PFSK-1 (cell line): ENCODE measurements at regions not wholly inside any gene's neighbourhood (a gene's known extent, or its start where the extent isn't known, plus 50 kb on each side); places are given as distances from the start of the nearest gene placed in this dataset.

ENCODE experiments used
- FOXP2 ChIP-seq: optimal IDR thresholded peaks from 2 replicates; pipeline ENCODE3; 2011; ENCODE audit warnings: borderline replicate concordance, control low read depth, inconsistent platforms; ENCODE audit not compliant: insufficient read depth; ENCODE audit errors: extremely low read length, extremely low read depth
- POLR2AphosphoS5 ChIP-seq: IDR thresholded peaks from 2 replicates; pipeline ENCODE4 v1.6.1; 2012; ENCODE audit warnings: low read depth, mild to moderate bottlenecking, control low read depth, low read length, moderate library complexity
- REST ChIP-seq, 2 experiments: IDR thresholded peaks; 2 replicates each; pipeline versions ENCODE4 v1.6.1 to v1.8.0; 2011 to 2012; ENCODE audit warnings: low read depth in 2 of 2, low read length in 2 of 2, control low read depth in 1 of 2, inconsistent platforms in 1 of 2, mild to moderate bottlenecking in 1 of 2, moderate library complexity in 1 of 2; ENCODE audit not compliant: insufficient read depth in 1 of 2
- SIN3A ChIP-seq: IDR thresholded peaks from 2 replicates; pipeline ENCODE4 v1.6.1; 2012; ENCODE audit warnings: mild to moderate bottlenecking, low read length, moderate library complexity, borderline replicate concordance; ENCODE audit not compliant: insufficient read depth
- TAF1 ChIP-seq: IDR thresholded peaks from 2 replicates; pipeline ENCODE4 v1.6.1; 2012; ENCODE audit warnings: low read length, control low read depth, borderline replicate concordance; ENCODE audit not compliant: insufficient read depth

- TF ChIP-seq SIN3A: no peak
- TF ChIP-seq REST (IDR thresholded peaks at IDR 0.05; ENCODE audit: insufficient read depth in 1 of 2, low read depth in 2 of 2, low read length in 2 of 2): no peak
- no peak for TF ChIP-seq POLR2AphosphoS5
- no peak for TF ChIP-seq FOXP2
- TF ChIP-seq TAF1: no peak
Measured at GRCh38 chr5:32933692-32934091, 222.6 kb downstream of the NPR3 start.

- no peak for TF ChIP-seq FOXP2
- TF ChIP-seq REST (IDR thresholded peaks at IDR 0.05; ENCODE audit: insufficient read depth in 1 of 2, low read depth in 2 of 2, low read length in 2 of 2): no peak
- no peak for TF ChIP-seq TAF1
- TF ChIP-seq SIN3A: no peak
- no peak for TF ChIP-seq POLR2AphosphoS5
Measured at GRCh38 chr5:32934529-32934928, 223.4 kb downstream of the NPR3 start.

- no peak for TF ChIP-seq TAF1
Measured at GRCh38 chr5:32935283-32935682, 224.2 kb downstream of the NPR3 start.

- TF ChIP-seq SIN3A (no peak), REST (IDR thresholded peaks at IDR 0.05; ENCODE audit: insufficient read depth in 1 of 2, low read depth in 2 of 2, low read length in 2 of 2) (no peak)
Measured at GRCh38 chr5:32936329-32936728, 225.2 kb downstream of the NPR3 start.

- no peak for TF ChIP-seq FOXP2
- no peak for TF ChIP-seq REST (IDR thresholded peaks at IDR 0.05; ENCODE audit: insufficient read depth in 1 of 2, low read depth in 2 of 2, low read length in 2 of 2)
- TF ChIP-seq TAF1: no peak
- TF ChIP-seq SIN3A: no peak
- TF ChIP-seq POLR2AphosphoS5: no peak
Measured at GRCh38 chr5:32942225-32942989, 231.3 kb downstream of the NPR3 start.
